HEK293 (cell line): ENCODE measurements at regions not wholly inside any gene's neighbourhood (a gene's known extent, or its start where the extent isn't known, plus 50 kb on each side); places are given as distances from the start of the nearest gene placed in this dataset.

Experiments
- CTCF ChIA-PET: fragments of 350-600 bp; formaldehyde crosslinking; extraction: SDS; loops from one replicate; lab custom pipeline; 2021; ENCODE audit warnings: antibody characterized with exemption; lab: Yijun Ruan, JAX
- POLR2A ChIA-PET: fragments of 300-600 bp; formaldehyde crosslinking; extraction: SDS; loops from one replicate; lab custom pipeline; 2020; ENCODE audit warnings: antibody characterized with exemption, inconsistent platforms; lab: Yijun Ruan, JAX
- H3K27ac ChIP-seq: fragments of 200-500 bp; sonication (Bioruptor generic); 2 replicates; pipeline ENCODE4 v1.5.1; 2014; ENCODE audit warnings: low read depth, low read length, control low read depth, inconsistent platforms; ENCODE audit errors: extremely low read depth
- H3K36me3 ChIP-seq, 2 experiments: fragments of 200-500 bp in 1 of 2; sonication (Bioruptor generic) in 1 of 2; 1 replicate in 1 of 2; 2 replicates in 1 of 2; pipeline ENCODE4 v1.5.1; 2014 to 2017; ENCODE audit warnings: inconsistent platforms in 2 of 2, low read length in 2 of 2; ENCODE audit not compliant: control insufficient read depth in 2 of 2, insufficient read depth in 1 of 2
- H3K4me1 ChIP-seq: fragments of 200-500 bp; sonication (Bioruptor generic); 2 replicates; pipeline ENCODE4 v1.5.1; 2014; ENCODE audit warnings: mild to moderate bottlenecking, low read length, inconsistent platforms; ENCODE audit not compliant: control insufficient read depth, insufficient read depth
- H3K4me3 ChIP-seq: 2 replicates; pipeline ENCODE4 v1.5.1; 2011; ENCODE audit warnings: low read depth, mild to moderate bottlenecking, control low read depth, low read length, moderate library complexity
- H3K9me3 ChIP-seq: fragments of 200-500 bp; sonication (Bioruptor generic); 2 replicates; pipeline ENCODE4 v1.5.1; 2014; ENCODE audit warnings: low read depth, low read length, inconsistent platforms; ENCODE audit not compliant: control insufficient read depth, insufficient read depth
- FEZF1 ChIP-seq: fragments of 450-650 bp; formaldehyde crosslinking; IDR thresholded peaks from 2 replicates; pipeline ENCODE4 v1.5.1; 2016; ENCODE audit warnings: missing biosample characterization, missing genetic modification characterization
- OSR2 ChIP-seq: fragments of 450-650 bp; formaldehyde crosslinking; IDR thresholded peaks from 2 replicates; pipeline ENCODE4 v1.5.1; 2016; ENCODE audit warnings: missing biosample characterization, missing genetic modification characterization
- OVOL3 ChIP-seq: fragments of 450-650 bp; formaldehyde crosslinking; IDR thresholded peaks from 2 replicates; pipeline ENCODE4 v1.5.1; 2016; ENCODE audit warnings: missing biosample characterization, missing genetic modification characterization
- RBAK ChIP-seq: fragments of 450-650 bp; formaldehyde crosslinking; IDR thresholded peaks from 2 replicates; pipeline ENCODE4 v1.5.1; 2016; ENCODE audit warnings: missing biosample characterization, missing genetic modification characterization
- SCRT2 ChIP-seq: fragments of 450-650 bp; formaldehyde crosslinking; IDR thresholded peaks from 2 replicates; pipeline ENCODE4 v1.5.1; 2016; ENCODE audit warnings: missing biosample characterization, missing genetic modification characterization
- ZBTB21 ChIP-seq: fragments of 450-650 bp; formaldehyde crosslinking; IDR thresholded peaks from 2 replicates; pipeline ENCODE4 v1.5.1; 2017; ENCODE audit warnings: missing biosample characterization, missing genetic modification characterization
- ZFP37 ChIP-seq: fragments of 450-650 bp; formaldehyde crosslinking; IDR thresholded peaks from 2 replicates; pipeline ENCODE4 v1.5.1; 2016; ENCODE audit warnings: missing biosample characterization, missing genetic modification characterization
- ZNF10 ChIP-seq: fragments of 450-650 bp; formaldehyde crosslinking; IDR thresholded peaks from 2 replicates; pipeline ENCODE4 v1.5.1; 2017; ENCODE audit warnings: missing biosample characterization, missing genetic modification characterization
- ZNF140 ChIP-seq: fragments of 450-650 bp; formaldehyde crosslinking; IDR thresholded peaks from 2 replicates; pipeline ENCODE4 v1.5.1; 2016; ENCODE audit warnings: missing biosample characterization, missing genetic modification characterization
- ZNF16 ChIP-seq: fragments of 450-650 bp; formaldehyde crosslinking; IDR thresholded peaks from 2 replicates; pipeline ENCODE4 v1.5.1; 2016; ENCODE audit warnings: low read depth, missing biosample characterization, missing genetic modification characterization
- ZNF174 ChIP-seq: fragments of 450-650 bp; formaldehyde crosslinking; IDR thresholded peaks from 2 replicates; pipeline ENCODE4 v1.5.0; 2017; ENCODE audit warnings: missing biosample characterization, mild to moderate bottlenecking, missing genetic modification characterization
- ZNF324 ChIP-seq: fragments of 450-650 bp; formaldehyde crosslinking; IDR thresholded peaks from 2 replicates; pipeline ENCODE4 v1.5.1; 2016; ENCODE audit warnings: missing biosample characterization, missing genetic modification characterization
- ZNF366 ChIP-seq: fragments of 450-650 bp; formaldehyde crosslinking; conservative IDR thresholded peaks from 2 replicates; pipeline ENCODE4 v1.5.1; 2016; ENCODE audit warnings: missing biosample characterization, missing genetic modification characterization
- ZNF404 ChIP-seq: fragments of 450-650 bp; formaldehyde crosslinking; IDR thresholded peaks from 2 replicates; pipeline ENCODE4 v1.5.1; 2017; ENCODE audit warnings: missing biosample characterization, missing genetic modification characterization
- ZNF488 ChIP-seq: fragments of 450-650 bp; formaldehyde crosslinking; IDR thresholded peaks from 2 replicates; pipeline ENCODE4 v1.5.1; 2016; ENCODE audit warnings: missing biosample characterization, missing genetic modification characterization
- ZNF548 ChIP-seq: fragments of 450-650 bp; formaldehyde crosslinking; IDR thresholded peaks from 2 replicates; pipeline ENCODE4 v1.5.1; 2016; ENCODE audit warnings: missing biosample characterization, missing genetic modification characterization
- ZNF707 ChIP-seq: fragments of 450-650 bp; formaldehyde crosslinking; IDR thresholded peaks from 2 replicates; pipeline ENCODE4 v1.5.1; 2016; ENCODE audit warnings: missing biosample characterization, missing genetic modification characterization
- ZNF76 ChIP-seq: fragments of 450-650 bp; formaldehyde crosslinking; IDR thresholded peaks from 2 replicates; pipeline ENCODE4; 2016; ENCODE audit warnings: low read depth, missing biosample characterization, missing genetic modification characterization, borderline replicate concordance
- ZSCAN18 ChIP-seq: fragments of 450-650 bp; formaldehyde crosslinking; IDR thresholded peaks from 2 replicates; pipeline ENCODE4 v1.5.1; 2016; ENCODE audit warnings: missing biosample characterization, missing genetic modification characterization
- ZSCAN4 ChIP-seq: fragments of 450-650 bp; formaldehyde crosslinking; IDR thresholded peaks from 2 replicates; pipeline ENCODE4 v1.5.1; 2017; ENCODE audit warnings: missing biosample characterization, missing genetic modification characterization
- ZSCAN5A ChIP-seq: fragments of 450-650 bp; formaldehyde crosslinking; IDR thresholded peaks from 2 replicates; pipeline ENCODE4 v1.5.1; 2016; ENCODE audit warnings: missing biosample characterization, missing genetic modification characterization

GRCh38 chr4:154936873-154937272, 155.8 kb downstream of the RBM46 start (continued):
- TF ChIP-seq SCRT2 (tag by site-specific recombination) (no peak), FEZF1 (tag by site-specific recombination) (no peak), ZNF140 (tag by site-specific recombination) (no peak)
- TF ChIP-seq, all 188 proteins: peak for 0

- CTCF ChIA-PET, result no interaction called here
- Histone ChIP-seq H3K36me3 (no peaks in the 10 kb centered on the region), H3K4me3 (no peak overlapping the region), H3K4me1 (no peaks in the 10 kb centered on the region), H3K27ac (no peak overlapping the region), H3K9me3 (no peaks in the 10 kb centered on the region)
- TF ChIP-seq ZNF324 (tag by site-specific recombination) (no peak), ZNF174 (tag by site-specific recombination) (no peak), RBAK (no peak), ZNF548 (no peak), ZNF366 (tag by site-specific recombination) (no peak), ZBTB21 (tag by site-specific recombination) (no peak), ZNF76 (tag by site-specific recombination) (no peak), ZSCAN18 (tag by site-specific recombination) (no peak), ZFP37 (tag by site-specific recombination) (no peak), OVOL3 (no peak), ZNF16 (no peak), ZSCAN4 (tag by site-specific recombination) (no peak), ZNF10 (no peak), ZNF404 (no peak), ZNF707 (tag by site-specific recombination) (no peak), ZNF488 (no peak), OSR2 (tag by site-specific recombination) (no peak)
- POLR2A ChIA-PET, result no interaction called here
Observed at GRCh38 chr4:154939851-154940250, 158.8 kb downstream of the RBM46 start.

GRCh38 chr4:154942176-154942575, 161.1 kb downstream of the RBM46 start:
- Histone ChIP-seq H3K36me3 (no peaks in the 10 kb centered on the region), H3K4me3 (no peak overlapping the region), H3K9me3 (no peaks in the 10 kb centered on the region), H3K27ac (no peak overlapping the region), H3K4me1 (no peaks in the 10 kb centered on the region)
- POLR2A ChIA-PET, result no interaction called here
- CTCF ChIA-PET, result no interaction called here
- TF ChIP-seq OVOL3 (no peak), ZSCAN5A (tag by site-specific recombination) (no peak)
